ENCODE measurements at regions not wholly inside any gene's neighbourhood (a gene's known extent, or its start where the extent isn't known, plus 50 kb on each side); places are given as distances from the start of the nearest gene placed in this dataset.
"Not testable (repeated sequence)": the region's sequence is repeated elsewhere in the genome, so short reads cannot be mapped to it uniquely, and the experiment has no call there.

GRCh38 chr1:106277786-106278185 is 778.7 kb upstream of the PRMT6 start:
- no peak for DNase-seq (ENCODE audit: low spot score in 2 of 2)
- no peak for FAIRE-seq

DNA sequence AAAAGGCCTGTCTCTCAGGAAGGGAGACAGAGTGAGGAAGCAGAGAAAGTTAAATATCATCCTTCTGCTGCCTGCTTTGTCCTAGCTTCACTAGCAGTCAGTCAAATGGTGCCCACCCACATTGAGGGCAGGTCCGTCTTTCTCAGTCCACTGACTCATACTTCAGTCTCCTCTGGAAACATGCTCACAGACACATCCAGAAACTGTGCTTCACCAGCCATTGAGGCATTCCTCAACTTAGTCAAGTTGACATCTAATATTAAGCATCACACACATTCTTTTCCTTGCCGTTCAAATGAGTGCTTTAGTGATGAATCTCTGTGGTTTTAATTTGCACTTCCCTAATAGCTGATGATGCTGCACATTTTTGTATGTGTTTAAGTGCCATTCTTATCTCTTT is 777.8 kb upstream of the PRMT6 start:
- FAIRE-seq (no peak), DNase-seq (ENCODE audit: low spot score in 2 of 2) (no peak)

GRCh38 chr1:106289265-106289928 is 767.1 kb upstream of the PRMT6 start:
- FAIRE-seq = no peak
- DNase-seq (ENCODE audit: low spot score in 2 of 2) = no peak

DNA sequence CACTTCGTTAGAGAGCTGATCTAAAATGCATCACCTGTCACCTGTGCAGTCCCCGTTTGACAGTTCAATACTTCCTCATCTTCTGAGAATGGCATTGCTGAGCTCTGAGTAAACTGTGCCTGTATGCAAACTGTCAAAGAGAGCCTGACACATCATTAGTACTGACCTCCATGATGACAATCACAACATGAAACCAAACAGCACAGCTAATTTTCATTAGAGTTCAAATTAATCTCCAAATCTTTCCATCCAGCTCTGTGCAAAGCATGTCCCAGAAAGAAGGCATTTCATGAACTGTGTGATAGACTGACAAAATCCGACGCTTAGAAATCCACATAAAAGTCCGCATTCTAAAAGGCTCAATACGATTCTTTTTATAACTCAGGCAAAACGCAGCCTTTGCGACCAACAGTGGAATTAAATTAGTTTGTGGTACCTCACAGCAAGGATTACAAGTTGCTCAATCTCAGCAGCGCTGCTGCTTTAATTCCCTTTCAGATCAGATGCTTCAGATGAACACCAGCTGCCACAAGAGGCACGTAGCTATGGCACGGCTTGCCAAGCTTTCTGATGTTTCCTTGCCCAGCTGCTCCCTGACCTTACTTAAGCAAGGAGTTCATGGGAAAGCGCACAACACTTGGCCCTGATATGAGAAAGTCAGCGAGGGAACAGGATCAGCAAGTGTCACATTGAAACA is 765.5 kb upstream of the PRMT6 start:
- no peak for FAIRE-seq

GRCh38 chr1:106292130-106292529 is 764.3 kb upstream of the PRMT6 start:
- no peak for DNase-seq (ENCODE audit: low spot score in 2 of 2)
- no peak for FAIRE-seq

More for the DNA sequence above, 765.5 kb upstream of the PRMT6 start:
- no peak for DNase-seq (ENCODE audit: low spot score in 2 of 2)

GRCh38 chr1:106296431-106296830 is 760.0 kb upstream of the PRMT6 start:
- DNase-seq (ENCODE audit: low spot score in 2 of 2) (no peak), FAIRE-seq (peak; percentile 71)

- DNase-seq (ENCODE audit: low spot score in 2 of 2) = no peak
- no peak for FAIRE-seq
Measured at GRCh38 chr1:106304106-106304505, 752.4 kb upstream of the PRMT6 start.

- FAIRE-seq (no peak), DNase-seq (ENCODE audit: low spot score in 2 of 2) (no peak)
Measured at GRCh38 chr1:106319612-106320011, 736.9 kb upstream of the PRMT6 start.

DNA sequence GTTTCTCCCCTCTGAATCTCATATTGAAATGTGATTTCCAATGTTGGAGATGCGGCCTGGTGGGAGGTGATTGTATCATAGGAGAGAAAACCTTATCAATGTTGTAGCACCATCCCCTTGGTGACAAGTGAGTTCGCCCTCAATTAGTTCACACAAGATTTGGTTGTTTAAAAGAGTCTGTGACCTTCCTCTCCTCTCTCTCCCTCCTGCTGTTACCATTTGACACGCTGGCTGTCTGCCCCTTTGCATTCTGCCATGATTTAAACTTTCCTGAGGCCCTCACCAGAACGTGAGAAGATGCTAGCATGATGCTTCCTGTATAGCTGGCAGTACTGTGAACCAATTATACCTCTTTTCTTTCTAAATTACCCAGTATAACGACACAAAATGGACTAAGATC is 730.9 kb upstream of the PRMT6 start:
- FAIRE-seq = no peak
- DNase-seq (ENCODE audit: low spot score in 2 of 2) = no peak

- FAIRE-seq (no peak), DNase-seq (ENCODE audit: low spot score in 2 of 2) (no peak)
Measured at GRCh38 chr1:106344494-106344893, 712.0 kb upstream of the PRMT6 start.

GRCh38 chr1:106360252-106360651 is 696.2 kb upstream of the PRMT6 start:
- DNase-seq (ENCODE audit: low spot score in 2 of 2) (no peak), FAIRE-seq (no peak)

DNA sequence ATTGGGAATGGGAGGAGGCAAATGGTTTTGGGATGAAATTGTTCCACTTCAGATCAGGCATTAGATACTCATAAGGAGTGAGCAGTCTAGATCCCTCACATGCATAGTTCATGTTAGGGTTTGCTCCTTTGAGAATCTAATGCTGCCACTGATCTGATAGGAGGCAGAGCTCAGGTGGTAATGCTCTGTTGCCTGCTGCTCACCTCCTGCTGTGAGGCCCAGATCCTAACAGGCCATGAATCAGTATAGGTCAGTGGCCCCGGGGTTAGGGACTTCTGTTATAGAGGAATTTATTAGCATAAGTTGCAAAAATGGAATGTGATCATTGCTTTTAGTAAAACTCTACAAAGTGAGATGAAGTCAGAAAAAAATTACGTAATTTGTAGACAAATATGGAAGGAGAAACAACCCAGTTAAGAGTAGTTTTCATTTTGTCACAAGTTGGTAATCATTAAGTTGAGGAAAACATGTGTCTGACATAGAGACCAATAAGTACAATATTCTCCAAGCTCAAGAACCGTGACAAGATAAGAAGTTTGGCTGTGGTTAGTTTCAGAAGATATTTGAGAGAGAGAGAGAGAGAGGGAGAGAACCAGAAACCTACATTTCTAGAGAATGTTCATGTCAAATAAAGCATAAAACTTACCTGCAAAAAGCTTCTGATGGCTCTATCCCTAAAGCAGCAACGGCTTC is 689.7 kb upstream of the PRMT6 start:
- DNase-seq (ENCODE audit: low spot score in 2 of 2) = no peak
- no peak for FAIRE-seq

- DNase-seq (ENCODE audit: low spot score in 2 of 2) = no peak
- FAIRE-seq = no peak
Measured at GRCh38 chr1:106378261-106378660, 678.2 kb upstream of the PRMT6 start.

DNA sequence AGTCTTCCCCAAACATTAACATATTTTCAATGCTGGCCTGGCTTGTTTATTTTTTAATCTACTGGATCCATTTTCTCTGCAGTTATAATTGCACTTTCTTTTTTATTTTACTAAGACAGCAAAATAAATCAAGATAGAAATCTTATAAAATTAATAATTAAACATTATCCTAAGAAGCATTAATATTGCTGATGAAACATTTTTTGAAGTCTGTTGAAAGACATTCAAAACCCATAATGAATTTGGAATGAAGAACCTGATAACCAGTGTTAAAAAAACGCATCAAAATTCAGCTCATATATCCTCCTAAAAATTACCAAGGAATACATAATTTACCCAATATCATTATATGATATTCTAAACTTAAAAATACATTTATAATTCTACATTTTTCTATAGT is 675.7 kb upstream of the PRMT6 start:
- no peak for FAIRE-seq

DNA sequence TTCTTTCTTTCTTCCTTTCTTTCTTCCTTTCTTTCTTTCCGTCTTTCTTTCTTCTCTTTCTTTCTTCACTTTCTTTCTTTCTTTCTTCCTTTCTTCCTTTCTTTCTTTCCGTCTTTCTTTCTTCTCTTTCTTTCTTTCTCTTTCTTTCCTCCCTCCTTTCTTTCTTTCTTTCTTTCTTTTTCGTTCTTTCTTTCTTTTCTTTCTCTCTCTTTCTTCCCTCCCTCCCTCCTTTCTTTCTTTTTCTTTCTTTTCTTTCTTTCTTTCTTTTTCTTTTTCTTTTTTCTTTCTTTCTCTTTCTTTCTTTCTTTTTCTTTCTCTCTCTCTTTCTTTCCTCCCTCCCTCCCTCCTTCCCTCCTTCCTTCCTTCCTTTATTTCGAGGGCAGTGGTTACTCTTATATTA is 667.3 kb upstream of the PRMT6 start:
- DNase-seq (ENCODE audit: low spot score in 2 of 2); FAIRE-seq: not testable (repeated sequence)

More for the DNA sequence above, 675.7 kb upstream of the PRMT6 start:
- DNase-seq (ENCODE audit: low spot score in 2 of 2) = no peak

GRCh38 chr1:106393046-106393445 is 663.4 kb upstream of the PRMT6 start:
- FAIRE-seq = no peak
- no peak for DNase-seq (ENCODE audit: low spot score in 2 of 2)

DNA sequence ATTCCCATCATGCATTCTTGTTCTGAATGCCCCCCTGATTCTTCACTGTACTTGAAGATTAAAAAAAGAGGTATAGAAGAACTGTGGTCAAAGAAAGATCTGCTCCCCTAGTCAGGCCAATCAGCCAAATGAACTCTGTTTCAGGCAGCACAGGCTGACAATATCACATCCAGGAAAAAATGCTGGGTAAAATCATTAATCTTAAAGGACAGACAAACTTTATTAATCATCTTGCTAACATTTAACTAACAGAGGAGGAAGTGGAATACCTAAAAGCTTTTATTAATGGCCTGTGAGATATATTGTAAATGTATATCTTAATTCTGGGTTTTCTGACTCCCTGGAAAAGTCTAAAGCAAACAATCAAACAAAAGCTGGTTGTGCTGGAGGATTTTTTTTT is 660.5 kb upstream of the PRMT6 start:
- FAIRE-seq (no peak), DNase-seq (ENCODE audit: low spot score in 2 of 2) (no peak)

DNA sequence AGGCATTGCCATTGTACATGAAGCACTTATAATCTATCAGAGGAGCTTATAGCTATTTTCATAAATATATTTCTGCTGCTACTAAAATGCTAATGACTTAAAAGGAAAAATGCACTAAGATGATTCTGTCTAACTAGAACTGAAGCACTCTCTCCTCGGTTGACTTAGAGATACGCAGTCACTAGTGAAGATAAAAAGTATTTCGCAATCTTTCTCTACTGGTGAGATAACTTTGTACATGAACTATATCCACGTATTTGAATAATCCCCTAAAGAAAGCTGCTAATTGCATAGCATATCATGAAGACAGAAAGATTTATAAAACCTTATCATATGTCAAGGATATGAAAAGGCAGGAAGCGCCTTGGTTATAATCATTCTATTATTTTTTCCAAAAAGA is 658.1 kb upstream of the PRMT6 start:
- FAIRE-seq = no peak
- DNase-seq (ENCODE audit: low spot score in 2 of 2) = no peak

- FAIRE-seq (no peak), DNase-seq (ENCODE audit: low spot score in 2 of 2) (no peak)
Measured at GRCh38 chr1:106406114-106406513, 650.4 kb upstream of the PRMT6 start.

GRCh38 chr1:106412321-106412720 is 644.2 kb upstream of the PRMT6 start:
- DNase-seq (ENCODE audit: low spot score in 2 of 2); FAIRE-seq: not testable (repeated sequence)

DNA sequence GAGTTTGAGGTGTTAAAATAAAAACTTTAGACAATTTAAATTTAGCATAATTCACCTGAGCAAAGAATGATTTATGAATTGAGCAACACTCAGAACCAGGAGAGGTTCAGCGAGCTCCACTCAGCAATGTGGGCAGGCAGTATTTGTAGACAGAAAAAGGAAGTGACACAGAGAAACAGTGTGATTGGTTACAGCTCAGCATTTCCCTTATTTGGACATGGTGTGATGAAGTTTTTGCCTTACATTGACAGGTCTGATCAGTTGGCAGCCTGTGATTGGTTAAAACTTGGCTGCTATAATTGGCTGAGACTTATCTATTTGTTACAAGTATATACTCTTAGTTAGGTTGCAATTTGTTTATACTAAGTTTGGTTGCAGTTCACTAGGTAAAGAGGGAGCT is 621.2 kb upstream of the PRMT6 start:
- FAIRE-seq (no peak), DNase-seq (ENCODE audit: low spot score in 2 of 2) (no peak)

GRCh38 chr1:106439475-106439874 is 617.0 kb upstream of the PRMT6 start:
- DNase-seq (ENCODE audit: low spot score in 2 of 2) (no peak), FAIRE-seq (no peak)
